A673 (cell line): ENCODE measurements at regions not wholly inside any gene's neighbourhood (a gene's known extent, or its start where the extent isn't known, plus 50 kb on each side); places are given as distances from the start of the nearest gene placed in this dataset.

ENCODE experiments used
- BruUV-seq: library from RNA; stranded (reverse); fragments of 400-500 nt; replicated peaks from 2 replicates; lab custom pipeline; 2021; lab: Mats Ljungman, UMichigan
- CTCF ChIA-PET: fragments of 300-600 bp; sonication (Branson Sonifier 250); formaldehyde crosslinking; loops from one replicate; lab custom pipeline; 2022; ENCODE audit warnings: antibody characterized with exemption; lab: Charles Lee
- POLR2A ChIA-PET: fragments of 300-600 bp; sonication (Branson Sonifier 250); formaldehyde crosslinking; loops from one replicate; lab custom pipeline; 2022; ENCODE audit warnings: antibody characterized with exemption; ENCODE audit not compliant: low non-redundant PET; lab: Charles Lee
- DNase-seq: peaks from one replicate; pipeline ENCODE4 v3.0.0-alpha.2; 2015; ENCODE audit warnings: low spot score
- H3K27ac ChIP-seq: fragments of 200-600 bp; sonication (generic); 2 replicates; pipeline ENCODE4 v1.5.1; 2016; ENCODE audit warnings: mixed run types, low read depth, mild to moderate bottlenecking, mixed read lengths, antibody characterized with exemption, low read length; ENCODE audit not compliant: poor library complexity, severe bottlenecking
- H3K27me3 ChIP-seq: fragments of 200-600 bp; sonication (generic); replicated peaks from 2 replicates; pipeline ENCODE4 v1.6.1; 2017; ENCODE audit warnings: mixed run types, low read depth, mild to moderate bottlenecking, mixed read lengths, antibody characterized with exemption, low read length; ENCODE audit not compliant: insufficient read depth, poor library complexity
- H3K36me3 ChIP-seq: fragments of 200-600 bp; sonication (generic); 2 replicates; pipeline ENCODE4 v1.6.1; 2016; ENCODE audit warnings: mixed run types, mild to moderate bottlenecking, mixed read lengths, antibody characterized with exemption, low read length; ENCODE audit not compliant: insufficient read depth, poor library complexity, severe bottlenecking
- H3K4me1 ChIP-seq: fragments of 200-600 bp; sonication (generic); 2 replicates; pipeline ENCODE4 v1.6.1; 2017; ENCODE audit warnings: mixed run types, mild to moderate bottlenecking, mixed read lengths, antibody characterized with exemption, low read length; ENCODE audit not compliant: insufficient read depth, poor library complexity, severe bottlenecking
- H3K4me3 ChIP-seq: fragments of 200-600 bp; sonication (generic); 2 replicates; pipeline ENCODE4 v1.5.1; 2016; ENCODE audit warnings: low read depth, mixed run types, mild to moderate bottlenecking, mixed read lengths, low read length; ENCODE audit not compliant: poor library complexity, severe bottlenecking
- H3K9me3 ChIP-seq: fragments of 200-600 bp; sonication (generic); 2 replicates; pipeline ENCODE4 v1.6.1; 2016; ENCODE audit warnings: mixed run types, low read depth, mild to moderate bottlenecking, mixed read lengths, antibody characterized with exemption, low read length; ENCODE audit not compliant: poor library complexity, severe bottlenecking
- EZH2 ChIP-seq: fragments of 200-600 bp; sonication (generic); IDR thresholded peaks from 2 replicates; pipeline ENCODE4 v1.6.1; 2017; ENCODE audit warnings: borderline replicate concordance, low read depth, mild to moderate bottlenecking, mixed read lengths, antibody characterized with exemption, low read length; ENCODE audit not compliant: poor library complexity, severe bottlenecking
- intact Hi-C: fragments of 100-400 bp; cut with micrococcal nuclease; formaldehyde crosslinking; loops from one replicate; pipeline ENCODE4 v1.10.0; 2022; ENCODE audit not compliant: unreplicated experiment
- TF ChIP-seq, protein P1 (sequence below): fragments of 300-800, 200-600 bp; sonication (generic); conservative IDR thresholded peaks from 2 replicates; pipeline ENCODE4 v1.5.1; 2017; ENCODE audit warnings: low read depth, mild to moderate bottlenecking, antibody characterized with exemption, low read length, moderate library complexity, mixed read lengths

GRCh38 chr3:137820366-137820765 lies 56.3 kb downstream of the SOX14 start:
- TF ChIP-seq, protein P1, sequence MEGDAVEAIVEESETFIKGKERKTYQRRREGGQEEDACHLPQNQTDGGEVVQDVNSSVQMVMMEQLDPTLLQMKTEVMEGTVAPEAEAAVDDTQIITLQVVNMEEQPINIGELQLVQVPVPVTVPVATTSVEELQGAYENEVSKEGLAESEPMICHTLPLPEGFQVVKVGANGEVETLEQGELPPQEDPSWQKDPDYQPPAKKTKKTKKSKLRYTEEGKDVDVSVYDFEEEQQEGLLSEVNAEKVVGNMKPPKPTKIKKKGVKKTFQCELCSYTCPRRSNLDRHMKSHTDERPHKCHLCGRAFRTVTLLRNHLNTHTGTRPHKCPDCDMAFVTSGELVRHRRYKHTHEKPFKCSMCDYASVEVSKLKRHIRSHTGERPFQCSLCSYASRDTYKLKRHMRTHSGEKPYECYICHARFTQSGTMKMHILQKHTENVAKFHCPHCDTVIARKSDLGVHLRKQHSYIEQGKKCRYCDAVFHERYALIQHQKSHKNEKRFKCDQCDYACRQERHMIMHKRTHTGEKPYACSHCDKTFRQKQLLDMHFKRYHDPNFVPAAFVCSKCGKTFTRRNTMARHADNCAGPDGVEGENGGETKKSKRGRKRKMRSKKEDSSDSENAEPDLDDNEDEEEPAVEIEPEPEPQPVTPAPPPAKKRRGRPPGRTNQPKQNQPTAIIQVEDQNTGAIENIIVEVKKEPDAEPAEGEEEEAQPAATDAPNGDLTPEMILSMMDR: no peak
- no peak for TF ChIP-seq EZH2
- no peak for DNase-seq
- intact Hi-C loops: no loop called here
- Histone ChIP-seq H3K27ac (no peak overlapping the region), H3K4me3 (no peak overlapping the region), H3K27me3 (peaks cover 3% of the 10 kb centered on the region), H3K36me3 (no peaks in the 10 kb centered on the region), H3K4me1 (no peaks in the 10 kb centered on the region), H3K9me3 (no peaks in the 10 kb centered on the region)
- no TSS peak for BruUV-seq
- CTCF ChIA-PET: no interaction called here
- POLR2A ChIA-PET: no interaction called here

DNA sequence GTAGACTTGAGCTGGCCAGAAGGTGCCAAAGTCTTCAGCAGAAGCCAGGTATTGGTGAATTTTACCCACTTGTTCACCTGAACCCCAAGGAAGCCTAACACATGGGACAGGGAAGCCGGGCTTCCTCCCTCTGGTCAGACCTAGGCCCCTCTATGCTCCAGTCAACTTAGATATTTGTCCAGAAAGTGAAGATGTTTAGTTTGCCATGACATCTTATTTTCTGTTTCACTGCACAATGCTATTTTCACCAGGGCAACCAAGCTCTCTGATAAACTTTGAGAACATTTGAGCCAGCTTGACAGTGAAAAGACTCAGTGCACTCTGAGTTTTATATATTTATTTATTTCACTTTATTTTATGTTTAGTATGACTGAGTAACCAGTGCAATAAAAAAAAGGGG lies 71.0 kb downstream of the SOX14 start:
- Histone ChIP-seq H3K4me1 (no peaks in the 10 kb centered on the region), H3K36me3 (no peaks in the 10 kb centered on the region), H3K9me3 (no peaks in the 10 kb centered on the region), H3K4me3 (no peak overlapping the region), H3K27ac (no peak overlapping the region), H3K27me3 (peaks cover 26% of the 10 kb centered on the region)
- ChIA-PET POLR2A (no interaction called here), CTCF (no interaction called here)
- intact Hi-C loops: no loop called here
- BruUV-seq: no TSS peak
- DNase-seq: no peak
- no peak for TF ChIP-seq EZH2
- TF ChIP-seq, protein P1: no peak

DNA sequence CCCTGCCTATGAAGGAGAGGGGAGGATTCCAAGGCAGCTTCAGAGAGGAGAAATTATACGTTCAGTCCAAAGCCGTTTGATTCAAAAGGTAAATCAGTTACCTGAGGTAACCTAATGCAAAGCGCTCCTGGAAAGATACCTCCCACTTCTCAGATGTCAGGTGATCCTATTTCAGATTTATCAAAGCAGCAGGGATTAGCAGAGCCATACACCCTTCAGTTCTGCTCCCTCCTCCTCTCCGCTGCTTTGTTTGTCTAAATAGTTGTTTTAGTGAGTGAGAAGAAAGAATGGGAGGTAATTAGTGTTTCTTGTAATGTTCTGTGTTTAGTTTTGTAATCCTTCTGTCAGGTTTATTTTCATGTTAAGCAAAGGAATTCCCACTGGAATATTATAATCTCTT lies 81.1 kb downstream of the SOX14 start:
- BruUV-seq: no TSS peak
- DNase-seq: no peak
- TF ChIP-seq, protein P1: no peak
- no peak for TF ChIP-seq EZH2
- Histone ChIP-seq H3K4me3 (no peak overlapping the region), H3K4me1 (no peaks in the 10 kb centered on the region), H3K27ac (no peak overlapping the region), H3K9me3 (no peaks in the 10 kb centered on the region), H3K36me3 (no peaks in the 10 kb centered on the region), H3K27me3 (peaks cover 68% of the 10 kb centered on the region)
- ChIA-PET POLR2A (no interaction called here), CTCF (no interaction called here)
- intact Hi-C loops: no loop called here
